Mammary epithelial cell (primary cell): ENCODE measurements at regions not wholly inside any gene's neighbourhood (a gene's known extent, or its start where the extent isn't known, plus 50 kb on each side); places are given as distances from the start of the nearest gene placed in this dataset.

Experiments
- CTCF ChIP-seq, 2 donors: IDR thresholded peaks in 1 of 2; conservative IDR thresholded peaks in 1 of 2; 2 replicates each; pipeline ENCODE4 v1.5.1; 2011 to 2012; ENCODE audit warnings: inconsistent platforms in 2 of 2, low read length in 2 of 2, mild to moderate bottlenecking in 2 of 2, control low read depth in 1 of 2, low read depth in 1 of 2; ENCODE audit not compliant: insufficient read depth in 1 of 2; ENCODE audit errors: extremely low read depth in 1 of 2
- EZH2 ChIP-seq: IDR thresholded peaks from 2 replicates; pipeline ENCODE4 v1.6.1; 2012; ENCODE audit warnings: low read length, inconsistent platforms, borderline replicate concordance

GRCh38 chr7:24476227-24476626 lies 97.0 kb upstream of the PALS2 start:
- TF ChIP-seq CTCF (conservative IDR thresholded peaks at IDR 0.05 in 1 of 2, IDR thresholded peaks at IDR 0.05 in 1 of 2; ENCODE audit: extremely low read depth in 1 of 2, insufficient read depth in 1 of 2, low read depth in 1 of 2, low read length in 2 of 2) (no peak), EZH2 (no peak)
